GM12878 (cell line): ENCODE measurements at regions not wholly inside any gene's neighbourhood (a gene's known extent, or its start where the extent isn't known, plus 50 kb on each side); places are given as distances from the start of the nearest gene placed in this dataset.

ENCODE experiments used
- ATAC-seq: fragments of 200-7000 bp; cut with Tn5 transposase; 3 replicates; pipeline ENCODE4 v1.9.1; 2020; ENCODE audit warnings: mild to moderate bottlenecking, moderate library complexity
- BruUV-seq: library from RNA; stranded (reverse); fragments of 400-500 nt; replicated peaks from 2 replicates; lab custom pipeline; 2021; lab: Mats Ljungman, UMichigan
- CTCF ChIA-PET: fragments of 300-600 bp; sonication (Branson Sonifier 250); formaldehyde crosslinking; extraction: SDS; loops from one replicate; lab custom pipeline; 2021; ENCODE audit warnings: inconsistent platforms; lab: Yijun Ruan, JAX
- POLR2A ChIA-PET: fragments of 350-600 bp; formaldehyde crosslinking; extraction: SDS; loops from one replicate; lab custom pipeline; 2021; ENCODE audit warnings: inconsistent platforms; lab: Charles Lee
- RAD21 ChIA-PET: fragments of 300-600 bp; sonication (Branson Sonifier 250); formaldehyde crosslinking; loops from one replicate; lab custom pipeline; 2023; ENCODE audit warnings: antibody characterized with exemption; ENCODE audit not compliant: unreplicated experiment; lab: Charles Lee
- SMC1A ChIA-PET: fragments of 300-600 bp; sonication (Branson Sonifier 250); formaldehyde crosslinking; loops from one replicate; lab custom pipeline; 2023; ENCODE audit not compliant: unreplicated experiment, uncharacterized antibody; lab: Charles Lee
- DNase-seq: peaks from one replicate; pipeline ENCODE4 v3.0.0-alpha.2; 2011; ENCODE audit warnings: low read depth, low spot score
- FAIRE-seq: peaks from 3 replicates; lab custom pipeline; 2011; peaks lifted over from hg19 to GRCh38; lab: Jason Lieb, UNC
- H2AFZ ChIP-seq: 2 replicates; pipeline ENCODE4 v1.6.0; 2011; ENCODE audit warnings: low read depth, low read length, control low read depth; ENCODE audit not compliant: control insufficient read depth
- H3K27ac ChIP-seq: 2 replicates; pipeline ENCODE4 v1.5.1; 2011; ENCODE audit warnings: control low read depth; ENCODE audit not compliant: control insufficient read depth, insufficient read depth
- H3K27me3 ChIP-seq, 2 experiments: replicated peaks in 1 of 2; 2 replicates each; pipeline versions ENCODE4 v1.6.0 to v1.6.1; 2011; ENCODE audit warnings: low read length in 1 of 2; ENCODE audit not compliant: control insufficient read depth in 2 of 2, insufficient read depth in 2 of 2
- H3K36me3 ChIP-seq, 2 experiments: 2 replicates each; pipeline ENCODE4 v1.5.1; 2011; ENCODE audit warnings: low read length in 1 of 2; ENCODE audit not compliant: control insufficient read depth in 2 of 2, insufficient read depth in 2 of 2
- H3K4me1 ChIP-seq: 2 replicates; pipeline ENCODE4 v1.6.1; 2011; ENCODE audit warnings: mild to moderate bottlenecking, low read length, moderate library complexity, mixed read lengths; ENCODE audit not compliant: control insufficient read depth, insufficient read depth
- H3K4me2 ChIP-seq: 2 replicates; pipeline ENCODE4 v1.6.0; 2011; ENCODE audit warnings: control low read depth; ENCODE audit not compliant: control insufficient read depth, insufficient read depth
- H3K4me3 ChIP-seq: fragments of 200-600 bp; sonication (generic); 2 replicates; pipeline ENCODE4 v1.5.1; 2016
- H3K79me2 ChIP-seq: 2 replicates; pipeline ENCODE4 v1.6.0; 2011; ENCODE audit warnings: low read length; ENCODE audit not compliant: control insufficient read depth, insufficient read depth
- H3K9ac ChIP-seq: 2 replicates; pipeline ENCODE4 v1.8.0; 2011; ENCODE audit warnings: low read length, control low read depth, mixed read lengths; ENCODE audit not compliant: control insufficient read depth, insufficient read depth
- H3K9me3 ChIP-seq: replicated peaks from 3 replicates; pipeline ENCODE4 v1.5.1; 2011; ENCODE audit warnings: mild to moderate bottlenecking, low read length; ENCODE audit not compliant: control insufficient read depth, insufficient read depth
- H4K20me1 ChIP-seq: 2 replicates; pipeline ENCODE4 v1.6.0; 2011; ENCODE audit not compliant: control insufficient read depth, insufficient read depth
- BHLHE40 ChIP-seq, 2 experiments: fragments of 450-650 bp in 1 of 2; IDR thresholded peaks; 2 replicates each; pipeline ENCODE4 v1.6.1; 2011 to 2017; ENCODE audit warnings: low read depth in 2 of 2, borderline replicate concordance in 1 of 2, improper control_type of control experiment in 1 of 2, low read length in 1 of 2, mild to moderate bottlenecking in 1 of 2
- ETV6 ChIP-seq, 2 experiments: fragments of 450-650 bp in 1 of 2; IDR thresholded peaks in 1 of 2; conservative IDR thresholded peaks in 1 of 2; 2 replicates each; pipeline ENCODE4 v1.6.1; 2014; ENCODE audit warnings: antibody characterized with exemption in 1 of 2, borderline replicate concordance in 1 of 2, low read depth in 1 of 2, mild to moderate bottlenecking in 1 of 2, moderate library complexity in 1 of 2
- IKZF1 ChIP-seq: fragments of 450-650 bp; conservative IDR thresholded peaks from 2 replicates; pipeline ENCODE4 v1.6.1; 2017; ENCODE audit warnings: antibody characterized with exemption, mild to moderate bottlenecking
- IKZF2 ChIP-seq, 2 experiments: fragments of 450-650 bp; IDR thresholded peaks; 2 replicates each; pipeline ENCODE4 v1.6.1; 2017; ENCODE audit warnings: mild to moderate bottlenecking in 2 of 2, moderate library complexity in 2 of 2
- JUNB ChIP-seq: IDR thresholded peaks from 2 replicates; pipeline ENCODE4 v1.6.1; 2016; ENCODE audit warnings: antibody characterized with exemption, mild to moderate bottlenecking
- MEF2A ChIP-seq: IDR thresholded peaks from 2 replicates; pipeline ENCODE4 v1.6.1; 2011; ENCODE audit warnings: low read depth, mild to moderate bottlenecking, low read length, moderate library complexity; ENCODE audit not compliant: insufficient read depth
- MTA3 ChIP-seq: IDR thresholded peaks from 2 replicates; pipeline ENCODE4 v1.6.1; 2012; ENCODE audit warnings: low read length, inconsistent platforms, borderline replicate concordance
- MXI1 ChIP-seq: fragments of 150-350 bp; IDR thresholded peaks from 2 replicates; pipeline ENCODE4 v1.6.1; 2011; ENCODE audit warnings: low read depth, mild to moderate bottlenecking, inconsistent platforms, low read length, improper control_type of control experiment
- NR2C2 ChIP-seq: IDR thresholded peaks from 2 replicates; pipeline ENCODE4 v1.6.1; 2011; ENCODE audit warnings: borderline replicate concordance, low read depth; ENCODE audit not compliant: control insufficient read depth, insufficient read length
- NR2F1 ChIP-seq: fragments of 450-650 bp; conservative IDR thresholded peaks from 2 replicates; pipeline ENCODE4 v1.6.1; 2017; ENCODE audit warnings: mild to moderate bottlenecking
- POLR2AphosphoS2 ChIP-seq: IDR thresholded peaks from 2 replicates; pipeline ENCODE4 v1.6.1; 2011; ENCODE audit warnings: low read depth, mild to moderate bottlenecking, low read length, improper control_type of control experiment, moderate library complexity
- RELA ChIP-seq: fragments of 450-650 bp; IDR thresholded peaks from 2 replicates; pipeline ENCODE4 v1.8.0; 2014; ENCODE audit warnings: borderline replicate concordance; ENCODE audit not compliant: partially characterized antibody
- REST ChIP-seq: IDR thresholded peaks from 2 replicates; pipeline ENCODE4 v1.6.1; 2012; ENCODE audit warnings: mild to moderate bottlenecking, low read depth, low read length
- SREBF2 ChIP-seq: IDR thresholded peaks from 2 replicates; pipeline ENCODE4 v1.6.1; 2012; ENCODE audit warnings: mild to moderate bottlenecking, low read length
- SRF ChIP-seq, 2 experiments: IDR thresholded peaks; 2 replicates each; pipeline ENCODE4 v1.6.1; 2011; ENCODE audit warnings: low read depth in 2 of 2, low read length in 2 of 2, mild to moderate bottlenecking in 1 of 2, moderate library complexity in 1 of 2
- TARDBP ChIP-seq: IDR thresholded peaks from 2 replicates; pipeline ENCODE4 v1.6.1; 2016; ENCODE audit warnings: borderline replicate concordance
- WRNIP1 ChIP-seq: IDR thresholded peaks from 2 replicates; pipeline ENCODE4 v1.6.1; 2011; ENCODE audit warnings: low read depth, low read length, improper control_type of control experiment, borderline replicate concordance
- WGBS: methylation state at CpG from one replicate; pipeline ENCODE4 v1.1.6; 2016; ENCODE audit warnings: low lambda C conversion rate; ENCODE audit not compliant: insufficient replicate concordance, insufficient coverage; ENCODE audit errors: missing lambda C conversion rate; 5-methylcytosine and 5-hydroxymethylcytosine counted together
- in situ Hi-C: fragments of 300-500 bp; cut with MboI; formaldehyde crosslinking; loops from 9 replicates; pipeline ENCODE4 v1.14.3; 2018; ENCODE audit warnings: mixed read lengths
- intact Hi-C: fragments of 100-400 bp; cut with micrococcal nuclease; formaldehyde crosslinking; loops from one replicate; pipeline ENCODE4 v1.14.2; 2022; ENCODE audit not compliant: unreplicated experiment
- TF ChIP-seq, protein P1 (sequence below): fragments of 450-650 bp; IDR thresholded peaks from 2 replicates; pipeline ENCODE4 v1.6.1; 2017; ENCODE audit warnings: mild to moderate bottlenecking, low read depth, inconsistent platforms; ENCODE audit not compliant: poor library complexity, severe bottlenecking

DNA sequence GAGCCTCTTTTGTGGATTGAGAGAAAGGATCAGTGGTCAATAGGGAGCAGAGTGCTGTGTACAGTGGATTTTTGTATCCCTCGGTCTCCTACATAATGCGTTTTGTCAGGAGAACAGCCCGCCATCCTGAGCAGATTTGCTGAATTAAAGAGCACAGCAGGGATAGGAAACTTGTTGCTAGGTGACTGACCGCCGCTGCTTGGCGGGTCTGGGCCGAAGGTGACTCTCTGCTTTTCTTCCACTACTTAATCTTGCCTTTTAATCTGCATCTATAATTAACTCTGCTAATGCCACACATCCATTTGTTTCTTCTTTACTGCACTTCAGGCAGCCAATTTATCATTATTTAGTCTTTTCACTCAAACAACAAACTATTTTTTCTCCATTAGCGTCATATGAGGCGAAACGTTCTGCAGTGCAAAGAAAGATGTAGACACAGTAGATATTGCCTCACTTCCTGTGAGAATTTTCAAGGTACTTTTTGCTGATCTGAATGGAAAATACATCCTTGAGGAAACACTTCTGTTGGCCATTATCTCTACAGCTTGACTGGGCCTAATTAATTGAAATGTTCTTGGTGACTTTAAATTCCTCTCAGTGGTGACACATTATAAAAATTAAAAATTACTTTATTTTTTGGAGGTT, 108.0 kb downstream of the PPM1A start:
- Histone ChIP-seq H3K36me3 (no peaks in the 10 kb centered on the region), H3K9me3 (no peaks in the 10 kb centered on the region), H3K79me2 (no peaks in the 10 kb centered on the region), H3K4me3 (no peak overlapping the region), H4K20me1 (no peaks in the 10 kb centered on the region), H2AFZ (no peak overlapping the region), H3K27me3 (no peaks in the 10 kb centered on the region), H3K27ac (no peak overlapping the region), H3K4me1 (no peaks in the 10 kb centered on the region), H3K9ac (no peak overlapping the region), H3K4me2 (no peak overlapping the region)
- intact Hi-C loops, result no loop called here
- WGBS, result 82% methylated on average over 10 of the region's 10 CpGs
- no peak for DNase-seq
- ChIA-PET POLR2A (no interaction called here), CTCF (interaction anchor here (1.0 to 1.3 kb wide), 2 partner anchors 7 to 25 kb away, joined by 4 to 9 read pairs; no protein-coding TSS in a partner anchor), SMC1A (no interaction called here), RAD21 (no interaction called here)
- no TSS peak for BruUV-seq
- no peak for ATAC-seq
- in situ Hi-C loops, result loop anchor here (10.0 kb wide), 1 partner anchor 898 kb away; no protein-coding TSS in a partner anchor
- no peak for FAIRE-seq
- TF ChIP-seq MXI1, result no peak
- no peak for TF ChIP-seq WRNIP1
- TF ChIP-seq NR2F1, result no peak
- no peak for TF ChIP-seq MEF2A
- TF ChIP-seq IKZF1, result no peak
- TF ChIP-seq POLR2AphosphoS2, result no peak
- TF ChIP-seq REST, result no peak
- TF ChIP-seq SREBF2, result no peak
- no peak for TF ChIP-seq MTA3
- no peak for TF ChIP-seq NR2C2
- TF ChIP-seq IKZF2 (IDR thresholded peaks at IDR 0.05), result no peak
- no peak for TF ChIP-seq ETV6 (conservative IDR thresholded peaks at IDR 0.05 in 1 of 2, IDR thresholded peaks at IDR 0.05 in 1 of 2; ENCODE audit: borderline replicate concordance in 1 of 2, low read depth in 1 of 2)
- no peak for TF ChIP-seq BHLHE40 (IDR thresholded peaks at IDR 0.05; ENCODE audit: borderline replicate concordance in 1 of 2, low read depth in 2 of 2, low read length in 1 of 2)
- no peak for TF ChIP-seq SRF (IDR thresholded peaks at IDR 0.05; ENCODE audit: low read depth in 2 of 2, low read length in 2 of 2)
- TF ChIP-seq TARDBP, result no peak
- TF ChIP-seq, protein P1, sequence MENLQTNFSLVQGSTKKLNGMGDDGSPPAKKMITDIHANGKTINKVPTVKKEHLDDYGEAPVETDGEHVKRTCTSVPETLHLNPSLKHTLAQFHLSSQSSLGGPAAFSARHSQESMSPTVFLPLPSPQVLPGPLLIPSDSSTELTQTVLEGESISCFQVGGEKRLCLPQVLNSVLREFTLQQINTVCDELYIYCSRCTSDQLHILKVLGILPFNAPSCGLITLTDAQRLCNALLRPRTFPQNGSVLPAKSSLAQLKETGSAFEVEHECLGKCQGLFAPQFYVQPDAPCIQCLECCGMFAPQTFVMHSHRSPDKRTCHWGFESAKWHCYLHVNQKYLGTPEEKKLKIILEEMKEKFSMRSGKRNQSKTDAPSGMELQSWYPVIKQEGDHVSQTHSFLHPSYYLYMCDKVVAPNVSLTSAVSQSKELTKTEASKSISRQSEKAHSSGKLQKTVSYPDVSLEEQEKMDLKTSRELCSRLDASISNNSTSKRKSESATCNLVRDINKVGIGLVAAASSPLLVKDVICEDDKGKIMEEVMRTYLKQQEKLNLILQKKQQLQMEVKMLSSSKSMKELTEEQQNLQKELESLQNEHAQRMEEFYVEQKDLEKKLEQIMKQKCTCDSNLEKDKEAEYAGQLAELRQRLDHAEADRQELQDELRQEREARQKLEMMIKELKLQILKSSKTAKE, result no peak
- TF ChIP-seq JUNB, result no peak
- TF ChIP-seq RELA, result no peak
